ENCODE measurements at regions not wholly inside any gene's neighbourhood (a gene's known extent, or its start where the extent isn't known, plus 50 kb on each side); places are given as distances from the start of the nearest gene placed in this dataset.

DNA sequence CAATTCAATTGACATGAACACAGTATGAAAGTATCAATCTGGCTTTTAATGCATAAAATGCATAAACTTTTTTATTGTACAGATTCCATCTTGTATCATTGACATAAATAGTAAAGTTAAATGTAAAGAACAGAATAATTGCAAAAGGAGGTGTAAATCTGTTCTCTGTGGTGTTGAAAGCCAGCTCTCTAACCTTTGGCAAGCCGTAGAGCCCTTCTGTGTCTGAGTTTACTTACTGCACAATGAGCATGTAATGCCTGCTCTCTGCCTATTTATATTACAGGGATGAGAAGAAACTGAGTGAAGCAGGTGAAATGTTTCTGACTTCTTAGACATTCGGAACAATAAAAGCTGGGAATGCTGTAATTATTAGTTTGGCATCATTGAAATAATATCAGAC lies 389.3 kb upstream of the EPHA5 start:
- no peak for TF ChIP-seq ZNF274 (IDR thresholded peaks at IDR 0.05; ENCODE audit: low read depth, low read length)
- no peak for TF ChIP-seq YY1 (IDR thresholded peaks at IDR 0.05; ENCODE audit: insufficient read depth, insufficient read length)

Data from NT2/D1 (cell line).